Loucy (cell line): ENCODE measurements at regions not wholly inside any gene's neighbourhood (a gene's known extent, or its start where the extent isn't known, plus 50 kb on each side); places are given as distances from the start of the nearest gene placed in this dataset.

ENCODE experiments used
- CTCF ChIP-seq: fragments of 200-600 bp; sonication (generic); conservative IDR thresholded peaks from 2 replicates; pipeline ENCODE4 v1.5.1; 2014; ENCODE audit warnings: mild to moderate bottlenecking, antibody characterized with exemption, low read length
- EZH2phosphoT487 ChIP-seq: fragments of 200-600 bp; IDR thresholded peaks from 2 replicates; pipeline ENCODE4 v1.6.1; 2018; ENCODE audit warnings: antibody characterized with exemption, mild to moderate bottlenecking, moderate library complexity, borderline replicate concordance

- no peak for TF ChIP-seq CTCF
- TF ChIP-seq EZH2phosphoT487, result no peak
These were observed 398.2 kb upstream of the SEL1L start for GRCh38 chr14:81931828-81932227.
